ENCODE measurements at regions not wholly inside any gene's neighbourhood (a gene's known extent, or its start where the extent isn't known, plus 50 kb on each side); places are given as distances from the start of the nearest gene placed in this dataset.

DNA sequence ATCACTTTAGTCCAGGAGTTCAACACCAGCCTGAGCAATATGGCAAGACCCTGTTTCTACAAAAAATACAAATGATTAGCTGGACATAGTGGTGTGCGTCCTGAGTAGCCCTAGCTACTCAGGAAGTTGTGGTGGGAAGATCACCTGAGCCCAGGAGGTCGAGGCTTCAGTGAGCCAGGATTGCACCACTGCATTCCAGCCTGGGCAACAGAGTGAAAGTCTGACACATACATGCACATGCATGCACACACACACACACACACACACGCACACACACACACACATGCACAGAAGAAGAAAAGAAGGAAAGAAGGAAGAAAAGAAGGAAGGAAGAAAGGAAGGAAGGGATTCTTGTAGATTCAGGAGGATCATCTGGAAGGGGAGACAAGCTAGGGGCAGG is 104.4 kb upstream of the USP25 start:
- no peak for DNase-seq (ENCODE audit: low spot score)
- H3K79me2 ChIP-seq (ENCODE audit: insufficient read depth, low read depth, low read length), result no peaks in the 10 kb centered on the region
- no peak overlapping the region for H3K4me2 ChIP-seq (ENCODE audit: low read length)
- ChIA-PET CTCF (ENCODE audit: unreplicated experiment) (no interaction called here), POLR2A (interaction anchor here (0.7 to 0.9 kb wide), 3 partner anchors 12 to 322 kb away, joined by 3 read pairs; no protein-coding TSS in a partner anchor)
- no peak overlapping the region for H3K4me3 ChIP-seq (ENCODE audit: low read depth, low read length, poor library complexity, severe bottlenecking)
- H3K4me1 ChIP-seq (ENCODE audit: insufficient read depth, low read length, poor library complexity, severe bottlenecking), result no peaks in the 10 kb centered on the region
- no peaks in the 10 kb centered on the region for H3K9me2 ChIP-seq (ENCODE audit: insufficient read depth, low read length)
- no peak overlapping the region for H2AFZ ChIP-seq (ENCODE audit: low read length)
- TF ChIP-seq, protein P1, sequence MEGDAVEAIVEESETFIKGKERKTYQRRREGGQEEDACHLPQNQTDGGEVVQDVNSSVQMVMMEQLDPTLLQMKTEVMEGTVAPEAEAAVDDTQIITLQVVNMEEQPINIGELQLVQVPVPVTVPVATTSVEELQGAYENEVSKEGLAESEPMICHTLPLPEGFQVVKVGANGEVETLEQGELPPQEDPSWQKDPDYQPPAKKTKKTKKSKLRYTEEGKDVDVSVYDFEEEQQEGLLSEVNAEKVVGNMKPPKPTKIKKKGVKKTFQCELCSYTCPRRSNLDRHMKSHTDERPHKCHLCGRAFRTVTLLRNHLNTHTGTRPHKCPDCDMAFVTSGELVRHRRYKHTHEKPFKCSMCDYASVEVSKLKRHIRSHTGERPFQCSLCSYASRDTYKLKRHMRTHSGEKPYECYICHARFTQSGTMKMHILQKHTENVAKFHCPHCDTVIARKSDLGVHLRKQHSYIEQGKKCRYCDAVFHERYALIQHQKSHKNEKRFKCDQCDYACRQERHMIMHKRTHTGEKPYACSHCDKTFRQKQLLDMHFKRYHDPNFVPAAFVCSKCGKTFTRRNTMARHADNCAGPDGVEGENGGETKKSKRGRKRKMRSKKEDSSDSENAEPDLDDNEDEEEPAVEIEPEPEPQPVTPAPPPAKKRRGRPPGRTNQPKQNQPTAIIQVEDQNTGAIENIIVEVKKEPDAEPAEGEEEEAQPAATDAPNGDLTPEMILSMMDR (conservative IDR thresholded peaks at IDR 0.05; ENCODE audit: low read length), result no peak
- H4K20me1 ChIP-seq (ENCODE audit: insufficient read depth, low read length), result no peaks in the 10 kb centered on the region
- no TSS peak for BruUV-seq (replicated peaks)
- no peak overlapping the region for H3K27ac ChIP-seq (ENCODE audit: low read depth, low read length, poor library complexity, severe bottlenecking)
- H3K36me3 ChIP-seq (ENCODE audit: insufficient read depth, low read length), result no peaks in the 10 kb centered on the region
- intact Hi-C loops (cut with micrococcal nuclease; ENCODE audit: unreplicated experiment), result no loop called here
- H3K9me3 ChIP-seq (ENCODE audit: low read length), result no peaks in the 10 kb centered on the region

DNA sequence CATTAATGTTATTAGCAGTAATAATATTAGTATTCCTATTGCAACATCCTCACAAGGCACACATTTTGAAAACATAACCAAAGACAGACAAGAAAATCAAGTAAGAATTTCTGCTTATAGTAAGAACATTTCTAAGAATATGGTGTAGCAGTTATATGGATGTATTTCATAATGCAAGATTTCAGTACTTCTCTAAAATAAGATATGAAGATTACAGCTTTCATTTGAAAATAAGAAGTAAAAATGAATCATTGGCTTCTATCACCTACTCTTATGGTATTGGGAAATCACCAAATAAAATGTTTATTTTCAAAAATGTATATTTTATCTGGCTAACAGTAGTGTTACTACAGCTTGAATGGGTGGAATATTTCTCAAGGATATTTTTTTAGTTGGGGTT is 103.8 kb upstream of the USP25 start:
- Histone ChIP-seq H4K20me1 (ENCODE audit: insufficient read depth, low read length) (no peaks in the 10 kb centered on the region), H3K4me2 (ENCODE audit: low read length) (no peak overlapping the region), H3K9me3 (ENCODE audit: low read length) (no peaks in the 10 kb centered on the region), H3K9me2 (ENCODE audit: insufficient read depth, low read length) (no peaks in the 10 kb centered on the region), H3K4me1 (ENCODE audit: insufficient read depth, low read length, poor library complexity, severe bottlenecking) (no peaks in the 10 kb centered on the region), H2AFZ (ENCODE audit: low read length) (no peak overlapping the region), H3K36me3 (ENCODE audit: insufficient read depth, low read length) (no peaks in the 10 kb centered on the region), H3K79me2 (ENCODE audit: insufficient read depth, low read depth, low read length) (no peaks in the 10 kb centered on the region), H3K4me3 (ENCODE audit: low read depth, low read length, poor library complexity, severe bottlenecking) (no peak overlapping the region), H3K27ac (ENCODE audit: low read depth, low read length, poor library complexity, severe bottlenecking) (no peak overlapping the region)
- DNase-seq (ENCODE audit: low spot score), result no peak
- ChIA-PET POLR2A (interaction anchor here (0.6 to 0.9 kb wide), 3 partner anchors 15 to 323 kb away, joined by 3 to 4 read pairs (median 3); no protein-coding TSS in a partner anchor), CTCF (ENCODE audit: unreplicated experiment) (no interaction called here)
- BruUV-seq (replicated peaks), result no TSS peak
- TF ChIP-seq EZH2phosphoT487 (IDR thresholded peaks at IDR 0.05; ENCODE audit: borderline replicate concordance, low read depth, low read length), result no peak
- TF ChIP-seq, protein P1 (conservative IDR thresholded peaks at IDR 0.05; ENCODE audit: low read length), result no peak
- intact Hi-C loops (cut with micrococcal nuclease; ENCODE audit: unreplicated experiment), result no loop called here

DNA sequence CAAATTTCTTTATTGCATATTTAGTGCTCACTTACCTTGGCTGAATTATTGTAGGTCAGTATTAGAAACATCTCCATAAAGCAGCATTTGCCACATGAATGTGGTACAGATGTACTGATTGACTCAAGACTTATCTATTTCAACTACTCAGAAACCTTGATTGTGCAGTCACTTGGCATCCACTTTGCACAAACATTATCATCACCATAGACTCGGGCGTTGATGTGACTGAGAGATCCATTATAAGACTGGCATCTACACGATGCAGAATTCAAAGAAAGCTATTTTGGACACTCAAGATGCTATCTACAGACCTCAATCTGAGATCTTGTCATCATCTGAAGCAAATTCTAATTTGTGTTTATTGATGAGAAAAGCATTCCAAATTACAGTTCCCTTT is 102.8 kb upstream of the USP25 start:
- intact Hi-C loops (cut with micrococcal nuclease; ENCODE audit: unreplicated experiment), result no loop called here
- no peaks in the 10 kb centered on the region for H3K9me3 ChIP-seq (ENCODE audit: low read length)
- TF ChIP-seq EZH2phosphoT487 (IDR thresholded peaks at IDR 0.05; ENCODE audit: borderline replicate concordance, low read depth, low read length), result no peak
- TF ChIP-seq, protein P1 (conservative IDR thresholded peaks at IDR 0.05; ENCODE audit: low read length), result no peak

More for the DNA sequence above, 102.8 kb upstream of the USP25 start:
- no peaks in the 10 kb centered on the region for H3K4me1 ChIP-seq (ENCODE audit: insufficient read depth, low read length, poor library complexity, severe bottlenecking)
- ChIA-PET CTCF (ENCODE audit: unreplicated experiment) (no interaction called here), POLR2A (interaction anchor here (0.8 kb wide), 1 partner anchor 8 kb away, joined by 3 read pairs; no protein-coding TSS in a partner anchor)
- H3K9me2 ChIP-seq (ENCODE audit: insufficient read depth, low read length), result no peaks in the 10 kb centered on the region
- no peak overlapping the region for H2AFZ ChIP-seq (ENCODE audit: low read length)
- DNase-seq (ENCODE audit: low spot score), result no peak
- no peak overlapping the region for H3K4me3 ChIP-seq (ENCODE audit: low read depth, low read length, poor library complexity, severe bottlenecking)
- H3K79me2 ChIP-seq (ENCODE audit: insufficient read depth, low read depth, low read length), result no peaks in the 10 kb centered on the region
- no peak overlapping the region for H3K27ac ChIP-seq (ENCODE audit: low read depth, low read length, poor library complexity, severe bottlenecking)
- no TSS peak for BruUV-seq (replicated peaks)
- no peaks in the 10 kb centered on the region for H4K20me1 ChIP-seq (ENCODE audit: insufficient read depth, low read length)
- H3K36me3 ChIP-seq (ENCODE audit: insufficient read depth, low read length), result no peaks in the 10 kb centered on the region
- no peak overlapping the region for H3K4me2 ChIP-seq (ENCODE audit: low read length)

All from OCI-LY7 (cell line).